Omental fat pad (tissue), 3 donors: ENCODE measurements at regions not wholly inside any gene's neighbourhood (a gene's known extent, or its start where the extent isn't known, plus 50 kb on each side); places are given as distances from the start of the nearest gene placed in this dataset.
"Not testable (repeated sequence)": the region's sequence is repeated elsewhere in the genome, so short reads cannot be mapped to it uniquely, and the experiment has no call there.

Experiments used
- ATAC-seq: fragments of 150-250 bp; one replicate; pipeline ENCODE4 v1.9.1; 2016; ENCODE audit warnings: mild to moderate bottlenecking, moderate library complexity; ENCODE audit not compliant: low FRiP score
- DNase-seq: peaks from one replicate; pipeline ENCODE4 v3.0.0-alpha.2; 2019; ENCODE audit warnings: low spot score
- CTCF ChIP-seq, 3 donors: fragments of 450-650 bp; IDR thresholded peaks; one replicate each; pipeline ENCODE4 v1.5.1; 2016 to 2017; ENCODE audit warnings: antibody characterized with exemption in 3 of 3, mild to moderate bottlenecking in 3 of 3, moderate library complexity in 2 of 3

DNA sequence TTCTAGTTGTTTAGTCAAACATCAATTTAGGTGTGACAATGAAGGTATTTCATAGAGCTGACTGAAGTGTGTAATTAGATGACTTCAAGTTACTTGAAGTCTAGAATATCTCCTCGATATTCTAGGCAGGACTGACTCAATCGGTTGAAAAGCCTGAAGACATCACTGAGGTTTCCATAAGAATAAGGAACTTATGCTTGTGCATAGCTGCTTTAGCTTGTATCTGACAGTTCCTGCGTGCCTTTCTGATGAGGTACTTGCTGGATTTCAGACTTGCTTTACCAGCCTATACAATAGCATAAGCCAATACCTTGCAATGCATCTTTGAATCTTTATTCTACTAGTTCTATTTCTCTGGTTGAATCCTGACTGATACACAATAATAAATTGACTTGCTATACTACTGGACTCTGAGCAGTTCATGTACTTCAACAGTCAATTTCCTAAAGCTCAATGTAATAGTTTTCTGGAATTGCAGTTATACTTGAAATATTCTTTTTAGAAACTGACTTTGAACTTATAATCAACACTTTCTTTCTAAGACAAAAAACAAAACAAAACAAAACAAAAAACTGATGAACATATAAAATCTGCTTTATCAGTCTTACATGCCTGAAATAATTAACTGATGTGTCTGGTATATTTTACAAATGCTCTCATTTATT, 1534.8 kb downstream of the SLITRK5 start:
- ATAC-seq = no peak
- TF ChIP-seq CTCF (IDR thresholded peaks at IDR 0.05) = no peak

DNA sequence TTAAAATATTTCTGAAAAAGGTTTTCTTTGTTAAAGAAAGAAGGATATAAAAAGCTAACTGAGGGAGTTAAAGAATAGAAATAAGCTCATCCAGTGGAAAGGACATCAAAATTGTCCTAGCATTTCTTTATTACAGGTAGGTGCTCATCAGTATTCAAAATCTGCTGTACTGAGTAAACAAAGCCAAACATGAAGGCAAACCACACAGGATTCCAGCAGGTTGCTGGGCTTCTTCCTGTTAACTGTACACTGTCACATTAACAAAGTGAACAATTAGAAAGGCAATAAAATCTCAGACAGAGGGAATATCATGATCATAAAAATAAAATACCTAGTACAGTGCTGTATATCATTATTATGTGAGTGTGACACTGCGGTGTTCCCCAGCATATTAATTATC, 1541.0 kb downstream of the SLITRK5 start:
- ATAC-seq = no peak
- no peak for DNase-seq
- TF ChIP-seq CTCF (IDR thresholded peaks at IDR 0.05) = no peak

More for the DNA sequence above, 1534.8 kb downstream of the SLITRK5 start:
- DNase-seq = no peak

GRCh38 chr13:89214185-89214584, 1543.0 kb downstream of the SLITRK5 start:
- ATAC-seq = no peak
- no peak for TF ChIP-seq CTCF (IDR thresholded peaks at IDR 0.05)
- DNase-seq = no peak

DNA sequence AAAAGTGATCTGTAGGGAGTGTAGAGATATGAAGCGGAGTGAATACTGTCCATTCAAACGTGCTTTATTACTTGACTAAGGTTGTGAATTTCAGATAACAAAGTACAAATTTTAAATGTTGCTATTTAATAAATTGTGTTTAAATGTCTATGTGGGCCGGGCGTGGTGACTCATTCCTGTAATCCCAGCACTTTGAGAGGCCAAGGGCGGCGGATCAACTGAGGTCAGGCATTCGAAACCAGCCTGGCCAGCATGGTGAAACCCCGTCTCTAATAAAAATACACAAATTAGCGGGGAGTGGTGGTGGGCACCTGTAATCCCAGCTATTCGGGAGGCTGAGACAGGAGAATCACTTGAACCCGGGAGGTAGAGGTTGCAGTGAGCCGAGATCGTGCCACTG, 1544.1 kb downstream of the SLITRK5 start:
- ATAC-seq = not testable (repeated sequence)

GRCh38 chr13:89217813-89218212, 1546.6 kb downstream of the SLITRK5 start:
- TF ChIP-seq CTCF (IDR thresholded peaks at IDR 0.05) = no peak
- ATAC-seq (no peak), DNase-seq (no peak)

More for the DNA sequence above, 1544.1 kb downstream of the SLITRK5 start:
- DNase-seq = not testable (repeated sequence)

GRCh38 chr13:89221557-89222158, 1550.5 kb downstream of the SLITRK5 start:
- DNase-seq (no peak), ATAC-seq (no peak)
- no peak for TF ChIP-seq CTCF (IDR thresholded peaks at IDR 0.05)

GRCh38 chr13:89227356-89227755, 1556.2 kb downstream of the SLITRK5 start:
- no peak for TF ChIP-seq CTCF (IDR thresholded peaks at IDR 0.05)
- DNase-seq (no peak), ATAC-seq (no peak)
